ENCODE measurements at regions not wholly inside any gene's neighbourhood (a gene's known extent, or its start where the extent isn't known, plus 50 kb on each side); places are given as distances from the start of the nearest gene placed in this dataset.

DNA sequence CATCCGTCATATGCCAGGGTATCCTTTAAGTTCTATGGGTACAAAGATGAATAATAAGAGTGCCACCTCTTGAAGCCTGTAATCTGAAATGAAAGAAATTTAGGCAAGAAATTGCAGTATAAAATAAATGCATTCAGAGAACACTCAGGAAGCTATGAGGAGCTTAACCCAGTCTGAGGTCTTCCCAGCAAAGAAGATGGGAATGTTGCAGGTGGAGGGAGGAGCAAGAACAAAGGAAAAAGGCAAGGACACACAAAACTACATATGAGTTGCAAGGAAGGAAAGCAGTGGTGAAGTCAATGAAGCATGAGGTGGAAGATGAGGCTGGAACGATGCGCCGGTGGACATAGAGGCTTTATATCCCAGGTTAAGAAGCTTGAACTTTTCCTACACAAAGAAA lies 67.0 kb upstream of the DST start:
- DNase-seq = no peak

GRCh38 chr6:56708810-56709597 lies 66.3 kb upstream of the DST start:
- peak; percentile 27 to 78 for DNase-seq

GRCh38 chr6:56706981-56707726 lies 64.5 kb upstream of the DST start:
- DNase-seq = no peak

DNA sequence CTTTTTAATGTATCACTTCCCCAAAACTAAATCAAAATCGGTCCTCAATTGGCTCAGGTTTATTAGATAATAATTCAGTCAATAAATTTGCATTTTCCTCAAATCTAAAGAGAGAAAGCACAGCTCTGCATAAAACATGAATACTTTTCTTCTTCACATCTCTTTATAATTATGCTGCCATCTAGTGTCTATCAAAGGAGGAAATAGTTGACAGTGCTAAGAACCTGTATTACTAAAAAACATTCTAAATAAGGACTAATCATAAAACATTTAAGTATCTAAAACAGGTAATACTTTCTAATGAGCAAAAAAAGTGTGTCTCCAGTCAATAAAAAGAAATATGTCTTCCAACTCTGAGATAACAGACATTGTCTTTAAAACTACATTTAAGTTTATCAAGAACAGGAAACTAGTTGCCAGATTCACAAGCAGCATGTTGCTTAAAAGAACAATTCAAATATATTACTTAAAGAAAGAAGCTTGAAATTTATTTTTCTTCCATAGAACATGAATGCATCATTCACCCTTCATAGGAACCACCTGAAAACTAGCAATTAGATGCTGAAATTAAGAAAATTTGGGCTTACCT lies 56.5 kb upstream of the DST start:
- DNase-seq = peak in 1 of 2 experiments; percentile 58

DNA sequence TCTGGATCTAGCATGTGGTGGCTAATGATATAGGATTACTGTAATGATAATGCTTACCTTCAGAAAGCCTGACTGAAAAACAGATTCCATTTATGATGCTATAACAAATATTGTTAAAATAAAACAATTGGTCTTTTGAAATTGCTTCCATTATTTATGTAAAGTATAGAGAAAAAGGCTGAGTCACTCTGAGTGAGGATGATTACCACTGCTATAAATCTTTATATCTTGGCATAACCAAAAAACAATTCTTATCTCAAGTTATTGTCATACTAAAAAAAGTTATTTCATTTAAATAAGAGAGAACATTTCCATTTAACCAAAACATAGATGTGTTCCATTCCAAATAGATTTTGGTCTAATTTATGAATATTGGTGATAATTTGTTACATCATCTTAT lies 53.0 kb upstream of the DST start:
- peak in 1 of 2 experiments; percentile 29 for DNase-seq

- DNase-seq = peak in 1 of 2 experiments; percentile 28
Observed at GRCh38 chr6:56694002-56694401, 51.3 kb upstream of the DST start.

- peak; percentile 16 to 65 for DNase-seq
Observed at GRCh38 chr6:56693246-56693607, 50.5 kb upstream of the DST start.

GRCh38 chr6:56692523-56693245 lies 50.0 kb upstream of the DST start:
- DNase-seq = peak in 1 of 2 experiments; percentile 37

Measured in SW 1271 (cell line).